Nucleus accumbens (tissue), 56 donors: ENCODE measurements at regions not wholly inside any gene's neighbourhood (a gene's known extent, or its start where the extent isn't known, plus 50 kb on each side); places are given as distances from the start of the nearest gene placed in this dataset.

Experiments used
- DNase-seq, 56 donors: peaks; one replicate each; lab custom pipeline; 2025; lab: John Stamatoyannopoulos, UW

DNA sequence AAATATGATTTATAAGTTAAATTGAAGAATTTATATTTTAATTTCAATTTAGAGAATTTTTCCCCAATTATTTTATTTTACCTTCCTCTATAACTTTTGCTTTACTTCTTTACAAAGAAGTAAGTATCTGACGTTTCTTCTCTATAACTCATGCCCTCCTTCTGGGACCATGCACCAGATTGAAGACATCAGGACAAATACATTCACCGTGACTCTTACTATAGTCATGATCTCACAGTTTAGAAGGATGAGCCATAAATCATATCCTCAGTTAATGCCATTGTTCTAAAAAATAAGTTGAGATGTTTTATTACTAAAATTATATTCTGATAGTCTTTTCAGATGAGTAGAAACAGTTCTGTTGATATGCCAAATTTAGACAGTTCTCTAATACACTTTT lies 279.3 kb downstream of the TMX3 start:
- no peak for DNase-seq

GRCh38 chr18:68431922-68432198 lies 283.0 kb downstream of the TMX3 start:
- DNase-seq = no peak

DNA sequence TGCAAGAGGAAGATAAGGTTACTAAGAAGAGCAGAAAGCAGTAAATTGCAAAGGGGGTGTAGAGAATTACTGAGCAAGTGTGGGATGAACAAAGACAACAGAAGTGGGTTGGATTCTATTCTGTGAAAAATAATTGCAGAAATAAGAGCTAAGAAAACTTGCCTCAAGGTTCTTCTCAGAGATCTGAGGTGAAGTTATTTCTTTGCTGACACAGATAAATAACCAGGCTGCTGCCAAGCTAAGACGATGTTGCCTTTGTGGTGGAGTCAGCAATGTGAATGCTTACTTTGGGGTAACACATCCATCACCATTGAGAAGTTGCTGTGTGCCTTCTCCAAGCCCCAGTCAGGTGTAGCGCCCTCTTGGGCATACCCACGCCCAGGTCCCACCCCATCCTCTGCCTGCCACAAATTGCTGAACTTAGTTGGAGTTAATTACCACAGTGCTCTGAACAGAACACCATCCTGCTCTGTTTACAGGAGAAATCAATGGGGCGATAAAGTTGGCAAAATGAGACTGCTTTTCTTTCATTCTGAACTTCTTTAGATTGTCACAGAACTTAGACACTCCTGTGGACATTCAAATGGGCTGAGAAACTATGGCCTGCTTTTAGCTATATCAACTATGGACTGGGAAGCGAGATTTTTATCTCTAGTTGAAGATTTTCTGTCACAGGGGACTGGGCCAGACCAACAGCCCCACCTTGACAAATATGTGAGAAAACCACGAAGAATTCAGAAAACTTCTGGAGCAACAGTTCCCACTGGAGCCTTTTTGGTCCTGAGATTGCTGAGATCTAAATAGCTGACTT lies 283.6 kb downstream of the TMX3 start:
- no peak for DNase-seq

DNA sequence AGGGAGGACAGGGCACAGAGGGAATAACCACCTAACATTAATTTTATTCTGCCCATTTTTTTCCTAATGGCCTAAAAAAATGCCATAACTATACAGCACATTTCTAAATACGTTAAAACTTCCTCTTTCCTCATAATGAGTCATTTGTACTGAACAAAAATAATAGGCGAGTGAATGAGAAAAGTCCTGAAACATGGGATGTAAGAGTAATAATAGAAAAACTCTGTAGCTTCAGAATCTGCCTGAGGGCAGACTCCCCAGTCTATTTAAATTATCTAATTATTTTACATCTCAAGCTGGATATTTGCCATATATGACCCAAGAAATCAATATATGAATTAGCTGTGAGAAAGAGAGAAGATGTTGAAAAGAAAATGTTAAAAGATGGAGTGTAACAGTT lies 285.1 kb downstream of the TMX3 start:
- no peak for DNase-seq

GRCh38 chr18:68429111-68429510 lies 285.8 kb downstream of the TMX3 start:
- DNase-seq = no peak

DNA sequence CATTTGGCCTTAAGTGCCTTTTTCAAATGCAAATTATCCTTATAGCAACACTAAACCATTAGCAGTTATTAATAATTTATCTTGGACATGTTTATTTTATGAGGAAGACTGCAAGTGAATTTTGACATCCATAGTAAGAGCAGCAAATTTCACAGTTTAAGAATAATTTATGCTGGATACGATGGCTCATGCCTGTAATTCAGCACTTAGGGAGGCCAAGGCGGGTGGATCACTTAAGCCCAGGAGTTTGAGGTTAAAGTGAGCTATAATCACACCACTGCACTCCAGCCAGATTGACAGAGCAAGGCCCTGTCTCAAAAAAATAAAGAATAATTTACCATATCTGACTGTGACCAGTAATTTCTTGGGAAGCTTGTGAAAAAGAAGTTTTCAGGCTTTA lies 286.2 kb downstream of the TMX3 start:
- no peak for DNase-seq

DNA sequence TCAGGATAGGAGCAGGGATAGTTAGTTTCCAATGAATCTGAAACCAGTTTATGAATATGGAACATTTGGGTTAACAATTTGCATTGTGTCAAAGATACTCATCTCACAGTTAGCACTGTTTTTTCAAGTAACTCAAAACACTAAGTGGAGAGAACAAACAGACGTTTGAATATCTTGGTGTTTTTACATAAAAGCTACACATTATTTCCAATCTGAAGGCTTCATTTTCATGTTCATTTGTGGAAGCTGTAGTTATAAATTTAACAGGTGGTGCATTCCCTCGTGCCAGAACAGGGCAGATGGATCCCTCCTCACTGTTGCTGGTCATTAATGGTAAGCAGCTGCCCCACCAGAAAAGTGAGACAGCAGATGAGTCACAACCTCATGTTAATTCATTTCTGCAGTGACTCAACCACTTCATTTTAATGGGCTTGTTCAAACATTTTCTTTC lies 286.9 kb downstream of the TMX3 start:
- peak in 3 of 56 donors; percentile 2 to 50 (median 4) for DNase-seq

GRCh38 chr18:68426731-68427315 lies 288.1 kb downstream of the TMX3 start:
- no peak for DNase-seq

DNA sequence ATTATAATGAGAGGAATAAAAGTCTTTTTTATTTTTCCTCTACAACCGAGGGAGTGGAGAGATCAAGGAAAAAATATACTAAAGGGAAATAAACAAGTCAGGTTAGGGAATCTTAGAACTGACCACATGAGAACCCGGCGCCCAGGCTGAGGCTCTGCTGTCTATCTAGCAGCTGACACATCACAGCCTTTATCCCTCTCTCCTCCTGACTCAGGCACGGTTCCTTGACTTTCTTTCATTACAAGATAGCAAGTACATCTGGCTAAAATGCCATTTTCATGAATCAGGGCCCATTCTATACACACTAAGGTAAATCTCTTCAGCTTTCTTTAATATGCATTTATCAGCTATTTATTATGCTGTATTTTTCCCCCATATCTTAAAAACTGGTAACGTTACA lies 296.0 kb downstream of the TMX3 start:
- no peak for DNase-seq

DNA sequence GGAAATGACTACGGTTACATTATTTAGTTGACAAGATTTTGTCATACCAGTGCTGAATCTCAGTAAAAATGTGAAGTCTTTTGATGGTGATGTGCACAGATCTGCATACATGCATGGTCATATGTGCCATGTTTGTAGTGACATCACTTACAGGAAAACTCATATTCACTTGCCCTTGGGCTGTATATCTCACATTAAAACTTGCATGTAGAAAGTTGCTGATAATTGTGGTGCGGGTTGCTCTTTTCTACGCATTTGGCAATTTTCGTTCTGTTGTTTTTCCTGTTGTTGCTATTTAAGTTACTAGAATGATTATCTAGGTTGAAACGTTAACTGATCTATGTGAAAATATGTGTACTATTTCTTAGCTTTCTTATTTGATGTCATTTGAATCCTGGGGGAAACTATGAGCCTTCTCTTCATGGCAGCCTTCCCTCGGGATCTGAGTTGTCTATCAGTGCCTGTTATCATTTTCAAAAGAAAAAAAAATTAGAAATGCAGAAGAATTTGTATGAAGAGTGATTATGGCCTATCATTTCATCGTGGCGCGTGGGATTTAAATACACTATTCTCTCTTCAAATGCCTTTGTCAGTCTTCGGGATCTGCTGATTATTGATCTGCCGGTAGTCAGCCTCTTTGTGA lies 296.6 kb downstream of the TMX3 start:
- peak in 1 of 56 donors; percentile 21 for DNase-seq

GRCh38 chr18:68417826-68418225 lies 297.1 kb downstream of the TMX3 start:
- no peak for DNase-seq

- no peak for DNase-seq
Observed at GRCh38 chr18:68417166-68417799, 297.6 kb downstream of the TMX3 start.

GRCh38 chr18:68414407-68414806 lies 300.5 kb downstream of the TMX3 start:
- no peak for DNase-seq

DNA sequence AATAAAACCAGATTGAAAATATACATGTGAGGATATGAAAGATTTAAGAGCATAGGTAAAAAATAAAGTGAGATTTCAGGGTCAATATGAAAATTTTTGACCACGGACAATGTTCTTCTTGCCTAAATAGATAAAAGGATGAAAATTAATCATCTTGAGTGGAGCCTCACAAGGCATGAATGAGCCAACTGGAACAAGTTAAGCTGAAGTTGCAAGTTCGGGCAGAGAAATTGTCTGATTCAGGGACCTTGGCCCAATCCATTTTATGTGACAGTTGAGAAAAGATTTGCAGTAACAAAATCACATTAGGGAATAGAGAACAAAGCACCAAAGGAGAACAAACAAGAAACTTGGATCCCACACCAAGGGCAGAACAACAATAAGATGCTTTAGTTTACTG lies 305.3 kb downstream of the TMX3 start:
- DNase-seq = no peak

GRCh38 chr18:68406761-68407160 lies 308.1 kb downstream of the TMX3 start:
- peak in 2 of 56 donors; percentile 3 to 17 for DNase-seq

DNA sequence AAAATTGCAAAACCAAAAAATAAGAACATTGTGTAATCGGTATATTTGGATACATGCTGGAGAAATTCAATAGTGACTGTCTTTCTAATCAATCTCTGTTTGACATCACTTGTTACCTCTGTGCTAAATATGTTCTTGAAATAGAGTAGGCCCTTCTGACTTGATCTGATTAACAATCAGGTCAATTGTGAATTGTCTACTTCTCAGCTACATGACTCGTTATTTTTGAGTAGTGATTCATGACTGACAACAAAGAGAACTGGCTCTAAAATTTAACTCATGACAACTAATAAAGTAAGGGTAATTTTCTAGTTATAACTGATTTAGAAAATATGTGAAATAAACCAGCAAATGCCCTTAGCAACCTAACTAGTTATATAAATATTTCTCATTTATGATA lies 312.1 kb downstream of the TMX3 start:
- DNase-seq = no peak

DNA sequence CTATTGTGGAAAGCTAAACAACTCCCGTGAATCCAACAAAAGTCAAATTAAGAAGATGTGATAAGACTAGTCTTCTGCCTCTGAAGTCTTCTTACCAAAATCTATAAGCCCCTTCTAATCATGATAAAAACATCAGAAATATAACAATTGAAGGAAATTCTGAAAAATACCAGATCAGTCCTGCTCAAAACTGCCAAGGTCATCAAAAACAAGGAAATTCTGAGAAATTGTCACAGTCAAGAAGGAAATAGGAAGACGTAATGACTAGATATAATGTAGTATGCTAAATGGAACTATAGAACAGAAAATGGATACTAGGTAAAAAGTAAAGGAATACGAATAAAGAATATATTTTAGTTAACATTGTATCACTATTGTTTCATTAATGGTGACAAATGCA lies 314.0 kb downstream of the TMX3 start:
- DNase-seq = no peak

- DNase-seq = no peak
Observed at GRCh38 chr18:68399721-68400120, 315.2 kb downstream of the TMX3 start.

DNA sequence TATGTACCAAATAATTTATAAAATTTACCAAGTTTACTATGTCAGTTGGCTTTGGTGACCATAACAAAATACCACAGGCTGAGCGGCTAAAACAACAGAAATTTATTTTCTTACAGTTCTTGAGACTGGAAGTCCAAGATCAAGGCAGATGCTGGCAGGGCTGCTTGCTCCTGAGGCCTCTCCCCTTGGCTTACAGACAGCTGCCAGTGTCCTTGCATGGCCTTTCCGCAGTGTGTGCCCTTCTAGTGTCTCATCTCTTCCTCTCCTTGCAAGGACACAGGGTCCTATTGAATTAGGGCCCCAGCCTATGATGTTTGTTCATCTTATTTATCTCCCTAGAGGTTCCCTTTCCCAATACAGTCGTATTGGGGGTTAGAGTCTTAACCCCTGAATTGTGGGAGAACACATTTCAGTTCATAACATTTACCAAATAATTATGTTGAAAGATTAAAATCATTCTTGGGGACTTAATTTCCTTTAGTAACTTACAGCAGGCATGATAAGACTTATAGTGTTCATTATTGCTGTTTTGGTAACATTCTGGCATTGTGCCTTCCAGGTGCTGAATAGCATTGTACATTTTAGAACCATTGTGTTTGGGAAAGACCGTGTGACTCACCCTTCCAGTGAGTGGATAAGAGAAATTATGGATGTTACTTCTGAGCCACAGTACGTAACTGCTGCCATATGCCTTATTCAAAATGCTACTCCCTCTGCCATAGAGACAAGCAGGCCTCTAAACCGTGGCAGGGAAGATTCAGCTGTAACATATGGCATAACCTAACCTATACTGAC lies 317.5 kb downstream of the TMX3 start:
- DNase-seq = no peak

GRCh38 chr18:68394705-68395104 lies 320.2 kb downstream of the TMX3 start:
- no peak for DNase-seq

DNA sequence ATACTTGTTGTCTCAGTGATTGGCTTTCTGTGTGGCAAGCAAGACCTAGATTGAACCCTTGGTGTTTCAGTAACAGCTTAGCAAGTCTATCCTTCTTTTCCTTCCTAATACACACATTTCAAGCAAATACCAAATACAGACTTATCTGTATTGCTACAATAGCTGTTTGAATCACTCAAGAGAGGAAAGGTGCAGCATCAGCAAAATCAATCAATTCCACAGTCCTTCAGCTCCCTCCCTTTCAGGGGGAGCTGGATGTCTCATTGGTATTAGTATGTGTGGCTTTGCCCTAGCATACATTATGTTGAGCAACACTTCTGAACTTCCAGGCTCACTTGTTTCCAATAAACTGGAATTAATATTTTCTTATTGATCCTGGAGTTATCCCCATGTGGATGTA lies 323.1 kb downstream of the TMX3 start:
- DNase-seq = no peak
